HG03520 (cell line): ENCODE measurements at regions not wholly inside any gene's neighbourhood (a gene's known extent, or its start where the extent isn't known, plus 50 kb on each side); places are given as distances from the start of the nearest gene placed in this dataset.

Experiments
- ATAC-seq: cut with Tn5 transposase; IDR thresholded peaks from one replicate; pipeline ENCODE4 v1.9.1; 2021; ENCODE audit warnings: mild to moderate bottlenecking, moderate library complexity; ENCODE audit not compliant: unreplicated experiment

GRCh38 chr4:62209757-62210485, 1009.8 kb downstream of the ADGRL3 start:
- no peak for ATAC-seq

- ATAC-seq = no peak
Measured at GRCh38 chr4:62208921-62209320, 1008.8 kb downstream of the ADGRL3 start.

GRCh38 chr4:62204136-62204535, 1004.0 kb downstream of the ADGRL3 start:
- ATAC-seq = no peak

DNA sequence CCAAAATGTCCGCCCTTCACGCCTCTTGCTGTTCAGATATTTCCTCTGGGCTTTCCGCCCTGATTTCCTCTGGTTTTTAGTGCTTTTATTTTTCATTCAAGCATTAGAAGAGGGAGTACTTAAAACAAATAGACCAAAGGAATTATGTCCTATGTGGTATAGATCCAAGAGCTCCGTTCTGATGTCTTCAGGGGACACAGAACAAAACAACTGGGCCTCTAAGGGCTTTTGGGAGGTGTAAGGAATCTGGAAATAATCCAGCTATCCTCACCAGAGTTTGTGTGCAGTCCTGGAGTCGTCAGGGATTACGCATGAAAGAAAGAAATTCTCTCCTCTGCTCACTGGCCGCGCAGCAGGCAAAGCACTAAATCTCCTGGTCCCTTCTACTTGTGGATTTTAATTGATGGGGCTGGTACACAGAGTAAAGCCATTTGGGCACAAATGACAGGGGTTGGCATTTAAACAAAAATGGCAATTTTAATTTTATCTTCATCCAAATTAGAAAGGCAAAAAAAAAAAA, 999.2 kb downstream of the ADGRL3 start:
- ATAC-seq = no peak

DNA sequence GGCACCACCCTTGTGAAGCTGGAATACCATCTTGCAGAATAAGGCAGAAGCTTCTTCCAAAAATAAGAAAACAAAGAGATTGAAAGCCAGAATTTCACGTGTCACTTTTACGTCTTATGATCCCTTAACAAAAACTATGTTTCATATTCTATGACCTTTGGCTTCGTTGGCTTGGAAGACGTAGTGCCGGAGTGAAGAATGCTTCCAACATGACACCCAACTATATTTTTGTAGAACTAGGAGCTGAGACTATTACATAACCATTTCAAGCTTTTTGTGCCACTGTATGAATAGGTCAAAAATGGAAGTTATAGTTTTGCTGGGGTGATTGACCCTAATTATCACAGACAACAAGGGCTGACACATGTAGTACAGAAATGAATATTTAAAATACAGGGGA, 996.2 kb downstream of the ADGRL3 start:
- ATAC-seq = no peak

DNA sequence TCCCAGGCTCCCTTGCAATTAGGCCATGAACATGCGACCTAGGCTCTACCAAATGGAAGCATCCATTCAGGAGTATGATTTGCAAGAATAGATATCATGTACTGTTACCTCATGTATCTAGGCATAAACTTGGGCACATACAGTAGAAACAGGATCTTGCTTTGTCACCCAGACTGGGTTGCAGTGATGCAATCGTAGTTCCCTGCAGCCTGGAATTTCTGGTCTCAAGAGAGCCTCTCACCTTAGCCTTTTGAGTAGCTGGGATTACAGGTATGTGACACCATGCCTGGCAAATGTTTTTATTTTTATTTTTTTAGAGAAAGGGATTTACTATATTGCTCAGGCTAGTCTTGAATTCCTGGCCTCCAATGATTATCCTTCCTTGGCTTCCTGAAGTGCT, 994.2 kb downstream of the ADGRL3 start:
- no peak for ATAC-seq

DNA sequence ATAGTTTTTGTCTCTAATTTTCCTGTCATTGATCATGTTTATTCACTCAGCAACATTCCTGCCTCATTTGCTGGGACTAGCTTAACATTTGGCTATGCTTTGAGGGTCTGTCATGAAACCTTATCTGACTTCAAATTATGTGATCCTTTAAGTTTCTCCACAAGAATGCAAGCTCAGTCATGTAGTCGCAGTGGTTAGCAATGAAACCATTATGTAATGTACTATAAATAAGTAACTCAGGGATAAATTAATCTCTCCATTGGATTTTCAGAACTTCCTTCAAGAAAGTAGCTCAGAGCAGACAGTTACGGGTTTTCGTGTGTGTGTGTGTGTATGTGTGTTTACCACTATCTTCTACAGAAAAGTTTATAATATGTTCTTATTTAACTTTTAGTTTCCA, 993.6 kb downstream of the ADGRL3 start:
- ATAC-seq = no peak

DNA sequence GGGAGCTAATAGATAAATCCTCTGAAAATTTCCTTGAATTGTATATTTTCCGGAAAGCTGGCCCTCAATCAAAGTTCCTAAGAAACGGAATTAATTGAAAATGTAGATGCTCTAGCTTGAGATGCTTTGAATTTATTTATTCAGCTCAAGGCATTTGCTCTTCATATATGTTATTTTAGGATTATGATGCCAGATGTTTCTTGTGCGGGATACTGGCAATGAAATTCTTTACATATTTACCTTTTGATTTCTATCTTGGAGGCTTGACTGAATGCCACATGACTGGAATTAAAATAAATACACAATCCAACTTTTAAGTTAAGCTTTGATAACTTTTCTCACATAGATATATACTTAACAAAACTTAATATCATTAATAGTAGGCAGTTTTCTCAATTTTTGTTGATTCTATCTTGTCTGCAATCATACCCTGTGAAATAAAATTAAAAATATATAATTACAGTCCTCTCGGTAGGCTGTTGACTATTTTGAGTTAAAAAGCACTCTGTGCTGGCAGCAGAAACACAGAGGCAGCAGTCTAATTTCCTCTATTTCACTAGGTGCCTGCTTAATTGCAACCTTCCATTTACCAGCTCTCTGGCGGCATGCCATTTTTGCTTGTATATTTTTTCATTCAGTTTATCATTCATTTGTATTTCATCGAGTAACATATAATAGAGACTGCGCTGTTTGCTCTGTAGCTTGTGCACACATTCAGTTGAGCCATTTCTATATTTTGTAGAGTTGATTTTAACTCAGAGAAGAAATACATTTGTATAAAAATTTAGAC, 991.5 kb downstream of the ADGRL3 start:
- ATAC-seq = no peak

DNA sequence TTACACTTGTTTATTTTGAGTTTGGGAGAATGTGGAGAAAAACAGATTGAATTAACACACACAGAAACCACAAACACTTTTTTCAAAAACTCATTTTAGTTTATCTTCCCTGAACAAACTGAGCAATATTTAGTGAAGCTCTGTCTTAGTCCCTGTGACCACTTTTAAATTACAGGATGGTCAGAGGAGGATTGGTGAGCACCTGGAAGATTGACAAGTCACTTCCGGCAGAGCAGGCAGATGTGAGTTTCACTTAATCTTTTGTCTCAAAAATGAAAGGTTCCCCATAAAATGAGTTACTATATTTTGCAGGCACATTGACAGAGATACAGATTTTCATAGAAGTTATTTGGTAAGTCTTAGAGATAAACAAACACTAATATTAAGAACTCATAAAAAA, 970.1 kb downstream of the ADGRL3 start:
- no peak for ATAC-seq

GRCh38 chr4:62168681-62169080, 968.6 kb downstream of the ADGRL3 start:
- no peak for ATAC-seq

DNA sequence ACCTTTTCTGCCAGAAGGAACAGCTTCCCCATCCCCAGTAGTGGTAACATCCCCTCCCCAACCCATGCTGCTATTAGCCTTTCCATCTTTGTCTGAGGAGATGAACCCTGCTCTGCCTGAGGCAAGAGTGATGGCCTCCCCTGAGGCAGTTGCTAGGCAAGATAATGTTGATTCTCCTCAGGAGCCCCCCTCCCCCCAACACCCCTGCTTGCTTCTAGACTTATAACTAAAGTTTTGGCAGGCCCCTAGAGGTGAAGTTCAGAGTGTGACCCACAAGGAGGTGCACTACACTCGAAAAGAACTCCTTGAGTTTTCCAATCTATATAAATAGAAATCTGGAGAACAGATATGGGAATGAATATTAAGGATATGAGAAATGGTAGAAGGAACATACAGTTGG, 962.5 kb downstream of the ADGRL3 start:
- ATAC-seq = no peak

DNA sequence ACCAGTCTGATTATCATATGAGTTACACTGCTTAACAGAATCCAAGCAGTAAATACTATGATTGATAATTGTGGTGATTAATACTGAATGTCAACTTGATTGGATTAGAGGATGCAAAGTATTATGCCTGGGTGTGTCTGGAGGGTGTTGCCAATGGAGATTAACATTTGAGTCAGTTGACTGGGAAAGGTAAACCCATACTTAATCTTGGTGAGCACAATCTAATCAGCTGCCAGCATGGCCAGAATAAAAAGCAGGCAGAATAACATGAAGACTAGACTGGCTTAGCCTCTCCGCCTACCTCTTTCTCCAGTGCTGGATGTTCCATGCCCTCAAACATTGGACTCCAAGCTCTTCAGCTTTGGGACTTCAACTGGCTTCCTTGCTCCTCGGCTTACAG, 961.3 kb downstream of the ADGRL3 start:
- no peak for ATAC-seq

DNA sequence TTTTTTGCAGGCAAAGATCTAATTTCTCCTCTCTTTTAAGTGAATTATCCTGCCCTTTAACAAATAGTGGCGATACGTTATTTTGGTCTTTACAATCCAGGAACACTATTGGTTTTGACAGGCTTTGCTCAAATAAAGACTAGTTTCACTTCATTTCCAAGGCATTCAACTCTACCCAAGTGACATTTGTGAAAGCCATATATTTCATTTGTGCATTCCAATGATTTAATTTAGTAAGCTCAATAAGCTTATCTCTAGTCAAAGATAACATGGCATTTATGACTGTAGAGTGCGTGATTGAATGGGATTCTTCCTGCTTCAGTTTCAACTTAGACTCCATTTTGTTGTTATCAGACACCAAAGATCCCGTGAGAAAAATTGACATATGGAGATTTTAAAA, 959.8 kb downstream of the ADGRL3 start:
- ATAC-seq = no peak

GRCh38 chr4:62159306-62159705, 959.2 kb downstream of the ADGRL3 start:
- no peak for ATAC-seq

- ATAC-seq = no peak
Measured at GRCh38 chr4:62156205-62156604, 956.1 kb downstream of the ADGRL3 start.

- ATAC-seq = no peak
Measured at GRCh38 chr4:62145276-62145675, 945.1 kb downstream of the ADGRL3 start.

- ATAC-seq = no peak
Measured at GRCh38 chr4:62144431-62144830, 944.3 kb downstream of the ADGRL3 start.

GRCh38 chr4:62135565-62136156, 935.5 kb downstream of the ADGRL3 start:
- ATAC-seq = no peak

DNA sequence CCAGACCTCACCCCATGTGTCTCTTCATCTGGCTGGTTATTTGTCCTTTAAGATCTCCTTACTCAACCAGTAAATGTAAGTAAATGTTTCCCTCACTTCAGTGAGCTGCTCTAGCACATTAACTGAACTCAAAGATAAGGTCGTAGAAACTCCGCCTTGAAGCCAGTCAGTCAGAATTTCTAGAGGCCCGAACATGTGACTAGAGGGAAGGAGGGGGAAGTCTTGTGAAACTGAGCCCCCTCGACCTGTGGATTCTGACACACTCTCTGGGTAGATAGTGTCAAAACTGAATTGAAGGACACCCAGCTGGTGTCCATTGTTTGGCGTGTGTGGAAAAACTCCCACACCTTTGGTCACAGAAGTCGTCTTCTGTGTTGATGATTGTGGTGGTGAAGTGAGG, 933.9 kb downstream of the ADGRL3 start:
- ATAC-seq = no peak

DNA sequence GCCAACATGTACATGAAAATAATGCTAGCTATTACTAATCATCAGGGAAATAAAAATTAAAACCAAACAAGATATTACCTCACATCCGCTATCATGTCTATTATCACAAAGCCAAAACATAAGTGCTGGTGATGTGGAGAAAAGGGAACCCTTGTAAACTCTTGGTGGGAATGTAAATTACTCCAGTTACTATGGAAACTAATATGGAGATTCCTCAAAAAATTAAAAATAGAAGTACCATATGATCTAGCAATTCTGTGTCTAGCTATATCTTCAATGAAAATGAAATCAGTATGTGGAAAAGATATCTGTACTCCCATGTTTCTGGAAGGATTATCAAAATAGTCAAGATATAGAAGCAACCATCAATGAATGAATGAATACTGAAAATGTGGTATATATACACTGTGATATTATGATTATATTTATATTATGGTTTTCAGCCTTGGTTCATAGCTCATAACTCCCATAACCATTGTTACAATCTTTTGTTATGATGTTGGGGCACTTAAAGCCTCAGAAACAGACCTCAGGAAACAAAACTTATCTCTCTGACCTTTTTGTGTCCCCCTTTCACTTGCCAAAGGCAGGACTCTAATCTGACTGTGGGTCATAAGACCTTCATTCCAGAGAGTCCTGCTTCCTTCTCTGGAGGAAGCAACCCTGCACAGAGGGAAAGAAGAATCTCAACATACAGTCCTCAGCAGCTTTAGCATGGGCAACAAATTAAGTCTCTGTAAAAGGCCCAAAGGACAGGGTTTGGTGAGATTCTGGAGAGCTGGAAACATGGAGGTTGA, 933.2 kb downstream of the ADGRL3 start:
- no peak for ATAC-seq

- no peak for ATAC-seq
Measured at GRCh38 chr4:62131049-62131448, 930.9 kb downstream of the ADGRL3 start.
